ENCODE measurements at regions not wholly inside any gene's neighbourhood (a gene's known extent, or its start where the extent isn't known, plus 50 kb on each side); places are given as distances from the start of the nearest gene placed in this dataset.

DNA sequence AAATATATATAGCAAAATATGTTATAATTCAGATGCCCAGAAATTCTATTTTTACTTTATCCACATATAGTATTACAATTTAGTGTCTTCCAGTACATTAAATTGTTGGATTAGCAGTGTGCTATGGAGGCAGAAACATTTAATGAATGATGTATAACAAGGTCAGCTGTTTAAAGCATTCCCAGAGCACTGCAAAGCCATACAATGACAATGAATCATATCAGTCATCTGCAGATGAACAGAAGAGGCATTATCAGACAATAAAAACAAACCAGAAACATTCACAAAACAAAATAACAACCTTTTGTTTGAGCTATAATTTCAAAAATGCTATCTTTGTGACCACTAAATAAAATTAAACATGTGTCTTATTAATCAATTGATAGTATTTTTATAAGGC, 524.2 kb downstream of the FAT4 start:
- TF ChIP-seq EZH2 (optimal IDR thresholded peaks at IDR 0.05; ENCODE audit: low read depth, low read length) (no peak), CTCF (IDR thresholded peaks at IDR 0.05; ENCODE audit: low read length) (no peak)
